SJSA1 (cell line): ENCODE measurements at regions not wholly inside any gene's neighbourhood (a gene's known extent, or its start where the extent isn't known, plus 50 kb on each side); places are given as distances from the start of the nearest gene placed in this dataset.

Source experiments
- DNase-seq, 2 experiments: peaks; one replicate each; pipeline ENCODE4 v3.0.0-alpha.2; 2015 to 2020; ENCODE audit warnings: low spot score in 2 of 2, low read depth in 1 of 2
- H3K27ac ChIP-seq: fragments of 250-450 bp; sonication (Bioruptor Pico); 2 replicates; pipeline ENCODE4 v1.5.1; 2020; ENCODE audit warnings: mild to moderate bottlenecking, moderate library complexity
- H3K27me3 ChIP-seq: fragments of 250-450 bp; sonication (Bioruptor Pico); replicated peaks from 2 replicates; pipeline ENCODE4 v1.5.1; 2020; ENCODE audit warnings: mild to moderate bottlenecking, moderate library complexity
- H3K36me3 ChIP-seq: fragments of 250-450 bp; sonication (Bioruptor Pico); 2 replicates; pipeline ENCODE4 v1.5.1; 2020; ENCODE audit warnings: mild to moderate bottlenecking
- H3K4me1 ChIP-seq: fragments of 250-450 bp; sonication (Bioruptor Pico); replicated peaks from 2 replicates; pipeline ENCODE4 v1.6.1; 2021; ENCODE audit warnings: mild to moderate bottlenecking
- H3K4me3 ChIP-seq: fragments of 250-450 bp; sonication (Bioruptor Pico); 2 replicates; pipeline ENCODE4 v1.5.1; 2020; ENCODE audit warnings: mild to moderate bottlenecking
- H3K9me3 ChIP-seq: fragments of 250-450 bp; sonication (Bioruptor Pico); replicated peaks from 2 replicates; pipeline ENCODE4 v1.5.1; 2020; ENCODE audit warnings: mild to moderate bottlenecking

GRCh38 chr5:155451106-155451505 lies 437.6 kb downstream of the KIF4B start:
- no peaks in the 10 kb centered on the region for H3K4me1 ChIP-seq
- no peak for DNase-seq

GRCh38 chr5:155455791-155456514 lies 442.4 kb downstream of the KIF4B start:
- Histone ChIP-seq H3K36me3 (no peaks in the 10 kb centered on the region), H3K27me3 (no peaks in the 10 kb centered on the region), H3K4me1 (no peaks in the 10 kb centered on the region), H3K27ac (no peak overlapping the region), H3K4me3 (no peak overlapping the region), H3K9me3 (peaks cover 10% of the 10 kb centered on the region)
- no peak for DNase-seq

More at GRCh38 chr5:155451106-155451505, 437.6 kb downstream of the KIF4B start:
- Histone ChIP-seq H3K27ac (no peak overlapping the region), H3K9me3 (peaks cover 6% of the 10 kb centered on the region; the same call in 1 of the 2 replicates), H3K36me3 (no peaks in the 10 kb centered on the region), H3K4me3 (no peak overlapping the region), H3K27me3 (no peaks in the 10 kb centered on the region)

- Histone ChIP-seq H3K27ac (no peak overlapping the region), H3K4me1 (no peaks in the 10 kb centered on the region), H3K36me3 (no peaks in the 10 kb centered on the region), H3K9me3 (peaks cover 3% of the 10 kb centered on the region; the same call in 1 of the 2 replicates), H3K4me3 (no peak overlapping the region), H3K27me3 (no peaks in the 10 kb centered on the region)
- DNase-seq, result no peak
These were observed 446.4 kb downstream of the KIF4B start for GRCh38 chr5:155459889-155460500.

GRCh38 chr5:155460501-155460931 lies 447.0 kb downstream of the KIF4B start:
- no peak for DNase-seq
- no peaks in the 10 kb centered on the region for H3K27me3 ChIP-seq
- no peaks in the 10 kb centered on the region for H3K36me3 ChIP-seq
- no peak overlapping the region for H3K27ac ChIP-seq
- no peaks in the 10 kb centered on the region for H3K4me1 ChIP-seq
- no peak overlapping the region for H3K4me3 ChIP-seq
- H3K9me3 ChIP-seq, result peaks cover 3% of the 10 kb centered on the region; the same call in 1 of the 2 replicates

GRCh38 chr5:155461304-155461703 lies 447.7 kb downstream of the KIF4B start:
- no peaks in the 10 kb centered on the region for H3K4me1 ChIP-seq
- no peaks in the 10 kb centered on the region for H3K36me3 ChIP-seq
- DNase-seq, result no peak
- H3K4me3 ChIP-seq, result no peak overlapping the region
- no peaks in the 10 kb centered on the region for H3K27me3 ChIP-seq
- peaks cover 3% of the 10 kb centered on the region; the same call in 1 of the 2 replicates for H3K9me3 ChIP-seq
- no peak overlapping the region for H3K27ac ChIP-seq

- no peaks in the 10 kb centered on the region for H3K36me3 ChIP-seq
- H3K27me3 ChIP-seq, result no peaks in the 10 kb centered on the region
- DNase-seq, result no peak
- H3K9me3 ChIP-seq, result no peaks in the 10 kb centered on the region
- H3K4me1 ChIP-seq, result no peaks in the 10 kb centered on the region
- H3K27ac ChIP-seq, result no peak overlapping the region
- H3K4me3 ChIP-seq, result no peak overlapping the region
These were observed 453.3 kb downstream of the KIF4B start for GRCh38 chr5:155466851-155467250.

- no peak for DNase-seq
- Histone ChIP-seq H3K4me3 (no peak overlapping the region), H3K27me3 (no peaks in the 10 kb centered on the region; the same call in 1 of the 2 replicates), H3K4me1 (no peaks in the 10 kb centered on the region), H3K36me3 (no peaks in the 10 kb centered on the region), H3K9me3 (no peaks in the 10 kb centered on the region; the same call in 1 of the 2 replicates), H3K27ac (no peak overlapping the region)
These were observed 457.5 kb downstream of the KIF4B start for GRCh38 chr5:155471027-155471426.

GRCh38 chr5:155472780-155473179 lies 459.2 kb downstream of the KIF4B start:
- DNase-seq, result no peak
- H3K4me1 ChIP-seq, result no peaks in the 10 kb centered on the region
- H3K4me3 ChIP-seq, result no peak overlapping the region
- H3K9me3 ChIP-seq, result no peaks in the 10 kb centered on the region; the same call in 1 of the 2 replicates
- no peaks in the 10 kb centered on the region for H3K36me3 ChIP-seq
- no peak overlapping the region for H3K27ac ChIP-seq
- no peaks in the 10 kb centered on the region; the same call in 1 of the 2 replicates for H3K27me3 ChIP-seq

GRCh38 chr5:155475318-155475717 lies 461.8 kb downstream of the KIF4B start:
- H3K27ac ChIP-seq, result no peak overlapping the region
- H3K36me3 ChIP-seq, result no peaks in the 10 kb centered on the region
- H3K9me3 ChIP-seq, result no peaks in the 10 kb centered on the region; the same call in 1 of the 2 replicates
- H3K4me1 ChIP-seq, result no peaks in the 10 kb centered on the region
- no peaks in the 10 kb centered on the region; the same call in 1 of the 2 replicates for H3K27me3 ChIP-seq
- H3K4me3 ChIP-seq, result no peak overlapping the region
- DNase-seq, result no peak

GRCh38 chr5:155480731-155481131 lies 467.2 kb downstream of the KIF4B start:
- no peak for DNase-seq
- H3K27me3 ChIP-seq, result no peaks in the 10 kb centered on the region; the same call in 1 of the 2 replicates
- no peak overlapping the region for H3K27ac ChIP-seq
- no peaks in the 10 kb centered on the region for H3K4me1 ChIP-seq
- H3K36me3 ChIP-seq, result no peaks in the 10 kb centered on the region
- no peaks in the 10 kb centered on the region for H3K9me3 ChIP-seq
- H3K4me3 ChIP-seq, result no peak overlapping the region

- no peaks in the 10 kb centered on the region; the same call in 1 of the 2 replicates for H3K27me3 ChIP-seq
- no peak overlapping the region for H3K27ac ChIP-seq
- H3K4me3 ChIP-seq, result no peak overlapping the region
- DNase-seq, result no peak
- no peaks in the 10 kb centered on the region for H3K9me3 ChIP-seq
- no peaks in the 10 kb centered on the region for H3K36me3 ChIP-seq
- H3K4me1 ChIP-seq, result no peaks in the 10 kb centered on the region
These were observed 467.6 kb downstream of the KIF4B start for GRCh38 chr5:155481182-155481581.

GRCh38 chr5:155482428-155482827 lies 468.9 kb downstream of the KIF4B start:
- Histone ChIP-seq H3K36me3 (no peaks in the 10 kb centered on the region), H3K27me3 (no peaks in the 10 kb centered on the region; the same call in 1 of the 2 replicates), H3K27ac (no peak overlapping the region), H3K4me1 (no peaks in the 10 kb centered on the region), H3K9me3 (no peaks in the 10 kb centered on the region), H3K4me3 (no peak overlapping the region)
- DNase-seq, result no peak

GRCh38 chr5:155485386-155485785 lies 471.8 kb downstream of the KIF4B start:
- Histone ChIP-seq H3K27me3 (no peaks in the 10 kb centered on the region; the same call in 1 of the 2 replicates), H3K36me3 (no peaks in the 10 kb centered on the region), H3K4me1 (no peaks in the 10 kb centered on the region), H3K27ac (no peak overlapping the region), H3K4me3 (no peak overlapping the region), H3K9me3 (no peaks in the 10 kb centered on the region)
- DNase-seq, result no peak

GRCh38 chr5:155489949-155490348 lies 476.4 kb downstream of the KIF4B start:
- Histone ChIP-seq H3K9me3 (no peaks in the 10 kb centered on the region), H3K4me1 (no peaks in the 10 kb centered on the region), H3K27ac (no peak overlapping the region), H3K36me3 (no peaks in the 10 kb centered on the region), H3K4me3 (no peak overlapping the region), H3K27me3 (no peaks in the 10 kb centered on the region)
- DNase-seq, result no peak
